GM18511 (cell line): ENCODE measurements at regions not wholly inside any gene's neighbourhood (a gene's known extent, or its start where the extent isn't known, plus 50 kb on each side); places are given as distances from the start of the nearest gene placed in this dataset.

Experiments used
- ATAC-seq: cut with Tn5 transposase; IDR thresholded peaks from one replicate; pipeline ENCODE4 v1.9.1; 2021; ENCODE audit warnings: mild to moderate bottlenecking, moderate library complexity; ENCODE audit not compliant: unreplicated experiment

- no peak for ATAC-seq
Observed at GRCh38 chr2:133936096-133936495, 317.8 kb upstream of the MGAT5 start.

- ATAC-seq, result no peak
Observed at GRCh38 chr2:133936601-133937000, 317.3 kb upstream of the MGAT5 start.

GRCh38 chr2:133937669-133938068 lies 316.2 kb upstream of the MGAT5 start:
- no peak for ATAC-seq

GRCh38 chr2:133940134-133940533 lies 313.7 kb upstream of the MGAT5 start:
- ATAC-seq, result no peak

GRCh38 chr2:133941666-133942065 lies 312.2 kb upstream of the MGAT5 start:
- no peak for ATAC-seq

- no peak for ATAC-seq
Observed at GRCh38 chr2:133942398-133942797, 311.5 kb upstream of the MGAT5 start.

GRCh38 chr2:133943108-133943507 lies 310.8 kb upstream of the MGAT5 start:
- no peak for ATAC-seq

- ATAC-seq, result no peak
Observed at GRCh38 chr2:133945089-133945488, 308.8 kb upstream of the MGAT5 start.

GRCh38 chr2:133947057-133947456 lies 306.8 kb upstream of the MGAT5 start:
- no peak for ATAC-seq

GRCh38 chr2:133948610-133949290 lies 305.1 kb upstream of the MGAT5 start:
- no peak for ATAC-seq

GRCh38 chr2:133949595-133949994 lies 304.3 kb upstream of the MGAT5 start:
- no peak for ATAC-seq

- no peak for ATAC-seq
Observed at GRCh38 chr2:133951209-133951608, 302.7 kb upstream of the MGAT5 start.

- peak; percentile 62 for ATAC-seq
Observed at GRCh38 chr2:133952420-133952819, 301.5 kb upstream of the MGAT5 start.

GRCh38 chr2:133952896-133953295 lies 301.0 kb upstream of the MGAT5 start:
- no peak for ATAC-seq

GRCh38 chr2:133953524-133953923 lies 300.3 kb upstream of the MGAT5 start:
- peak; percentile 69 for ATAC-seq

GRCh38 chr2:133954636-133955035 lies 299.2 kb upstream of the MGAT5 start:
- ATAC-seq, result no peak

- no peak for ATAC-seq
Observed at GRCh38 chr2:133955169-133955568, 298.7 kb upstream of the MGAT5 start.

GRCh38 chr2:133956434-133956935 lies 297.4 kb upstream of the MGAT5 start:
- ATAC-seq, result no peak

GRCh38 chr2:133957724-133958480 lies 296.0 kb upstream of the MGAT5 start:
- ATAC-seq, result no peak

- no peak for ATAC-seq
Observed at GRCh38 chr2:133959066-133959465, 294.8 kb upstream of the MGAT5 start.

GRCh38 chr2:133966720-133967304 lies 287.1 kb upstream of the MGAT5 start:
- ATAC-seq, result no peak

GRCh38 chr2:133967326-133967725 lies 286.5 kb upstream of the MGAT5 start:
- ATAC-seq, result no peak
